Neural progenitor cell (in vitro differentiated cells): ENCODE measurements at regions not wholly inside any gene's neighbourhood (a gene's known extent, or its start where the extent isn't known, plus 50 kb on each side); places are given as distances from the start of the nearest gene placed in this dataset.

ENCODE experiments used
- DNase-seq: peaks from one replicate; pipeline ENCODE4 v3.0.0-alpha.2; 2016; ENCODE audit warnings: low spot score
- H2AFZ ChIP-seq: fragments of 200-600 bp; sonication (generic); replicated peaks from 2 replicates; pipeline ENCODE4 v1.6.1; 2016; ENCODE audit warnings: antibody characterized with exemption
- H3F3A ChIP-seq: fragments of 200-600 bp; sonication (generic); 2 replicates; pipeline ENCODE4 v1.6.1; 2016; ENCODE audit warnings: antibody characterized with exemption, low read depth
- H3K27ac ChIP-seq: fragments of 200-600 bp; sonication (generic); 2 replicates; pipeline ENCODE4 v1.5.1; 2016; ENCODE audit warnings: mild to moderate bottlenecking
- H3K27me3 ChIP-seq: fragments of 200-600 bp; sonication (generic); 2 replicates; pipeline ENCODE4 v1.6.1; 2016; ENCODE audit warnings: mild to moderate bottlenecking, moderate library complexity
- H3K36me3 ChIP-seq: fragments of 200-600 bp; sonication (generic); 2 replicates; pipeline ENCODE4 v1.5.1; 2016
- H3K4me1 ChIP-seq: fragments of 200-600 bp; sonication (generic); 2 replicates; pipeline ENCODE4 v1.6.1; 2016; ENCODE audit warnings: mixed run types
- H3K4me2 ChIP-seq: fragments of 200-600 bp; sonication (generic); 2 replicates; pipeline ENCODE4 v1.6.1; 2016
- H3K4me3 ChIP-seq: fragments of 200-600 bp; sonication (generic); 2 replicates; pipeline ENCODE4 v1.5.1; 2016
- H3K79me2 ChIP-seq: fragments of 200-600 bp; sonication (generic); 2 replicates; pipeline ENCODE4 v1.6.1; 2016; ENCODE audit warnings: low read depth
- H3K9ac ChIP-seq: fragments of 200-600 bp; sonication (generic); 2 replicates; pipeline ENCODE4 v1.6.1; 2016
- H3K9me3 ChIP-seq: fragments of 200-600 bp; sonication (generic); 2 replicates; pipeline ENCODE4 v1.5.1; 2016; ENCODE audit warnings: low read depth
- H4K20me1 ChIP-seq: fragments of 200-600 bp; sonication (generic); 2 replicates; pipeline ENCODE4 v1.6.1; 2016; ENCODE audit warnings: low read depth
- H3K27ac Mint-ChIP-seq: 3 replicates; pipeline ENCODE4 v1.8.0; 2021; ENCODE audit warnings: mixed read lengths
- H3K27me3 Mint-ChIP-seq: 2 replicates; pipeline ENCODE4 v1.8.0; 2022; ENCODE audit warnings: low read depth, mild to moderate bottlenecking, inconsistent platforms, moderate library complexity, mixed read lengths; ENCODE audit not compliant: insufficient read depth
- H3K36me3 Mint-ChIP-seq: 3 replicates; pipeline ENCODE4 v1.8.0; 2021; ENCODE audit warnings: mixed read lengths
- H3K4me1 Mint-ChIP-seq: 3 replicates; pipeline ENCODE4 v1.8.0; 2021; ENCODE audit warnings: mixed read lengths
- H3K4me3 Mint-ChIP-seq: 3 replicates; pipeline ENCODE4 v1.8.0; 2021; ENCODE audit warnings: mild to moderate bottlenecking, moderate library complexity, mixed read lengths
- H3K9me3 Mint-ChIP-seq: 3 replicates; pipeline ENCODE4 v1.8.0; 2020; ENCODE audit warnings: mixed read lengths
- CTCF ChIP-seq: fragments of 200-600 bp; sonication (generic); IDR thresholded peaks from 2 replicates; pipeline ENCODE4 v1.5.1; 2017; ENCODE audit warnings: antibody characterized with exemption, mild to moderate bottlenecking
- EZH2 ChIP-seq: fragments of 200-600 bp; sonication (generic); IDR thresholded peaks from 2 replicates; pipeline ENCODE4 v1.6.1; 2017; ENCODE audit warnings: antibody characterized with exemption, mild to moderate bottlenecking, moderate library complexity
- EZH2phosphoT487 ChIP-seq: fragments of 200-600 bp; sonication (generic); IDR thresholded peaks from 2 replicates; pipeline ENCODE4 v1.6.1; 2017; ENCODE audit warnings: antibody characterized with exemption

- H2AFZ ChIP-seq: no peak overlapping the region
- peaks cover 30% of the 10 kb centered on the region for H3K4me1 ChIP-seq
- peaks cover 9% of the 10 kb centered on the region for H3F3A ChIP-seq
- TF ChIP-seq CTCF (no peak), EZH2phosphoT487 (no peak), EZH2 (no peak)
- no peaks in the 10 kb centered on the region for H3K27me3 ChIP-seq
- H3K9me3 ChIP-seq: no peaks in the 10 kb centered on the region
- no peak overlapping the region for H3K9ac ChIP-seq
- peak overlapping the region; percentile 1 for H3K27ac ChIP-seq
- no peaks in the 10 kb centered on the region for H4K20me1 ChIP-seq
- no peaks in the 10 kb centered on the region for H3K36me3 Mint-ChIP-seq
- no peaks in the 10 kb centered on the region for H3K36me3 ChIP-seq
- no peaks in the 10 kb centered on the region for H3K79me2 ChIP-seq
- H3K9me3 Mint-ChIP-seq: no peaks in the 10 kb centered on the region
- peak overlapping the region; percentile 7 for H3K4me2 ChIP-seq
- H3K4me3 ChIP-seq: no peak overlapping the region
- H3K4me1 Mint-ChIP-seq: peaks cover 10% of the 10 kb centered on the region
- no peak overlapping the region for H3K4me3 Mint-ChIP-seq
- no peak overlapping the region for H3K27ac Mint-ChIP-seq
- no peak for DNase-seq
- peaks cover 9% of the 10 kb centered on the region for H3K27me3 Mint-ChIP-seq
Measured at GRCh38 chr1:221162352-221162751, 283.1 kb downstream of the HLX start.

- no peak overlapping the region for H3K4me2 ChIP-seq
- no peaks in the 10 kb centered on the region for H3K9me3 Mint-ChIP-seq
- H3K4me3 Mint-ChIP-seq: no peak overlapping the region
- no peak overlapping the region for H3K4me3 ChIP-seq
- H3F3A ChIP-seq: peaks cover 9% of the 10 kb centered on the region
- no peak overlapping the region for H3K27ac Mint-ChIP-seq
- no peaks in the 10 kb centered on the region for H3K79me2 ChIP-seq
- H3K9me3 ChIP-seq: no peaks in the 10 kb centered on the region
- DNase-seq: no peak
- no peaks in the 10 kb centered on the region for H3K36me3 ChIP-seq
- H3K27me3 ChIP-seq: no peaks in the 10 kb centered on the region
- H2AFZ ChIP-seq: no peak overlapping the region
- H3K27ac ChIP-seq: no peak overlapping the region
- no peak for TF ChIP-seq EZH2phosphoT487
- no peak for TF ChIP-seq EZH2
- no peak for TF ChIP-seq CTCF
- H3K27me3 Mint-ChIP-seq: peaks cover 11% of the 10 kb centered on the region
- peaks cover 30% of the 10 kb centered on the region for H3K4me1 ChIP-seq
- no peak overlapping the region for H3K9ac ChIP-seq
- H3K4me1 Mint-ChIP-seq: peaks cover 10% of the 10 kb centered on the region
- no peaks in the 10 kb centered on the region for H4K20me1 ChIP-seq
- no peaks in the 10 kb centered on the region for H3K36me3 Mint-ChIP-seq
Measured at GRCh38 chr1:221162939-221163338, 283.7 kb downstream of the HLX start.

GRCh38 chr1:221164029-221164428, 284.8 kb downstream of the HLX start:
- peaks cover 11% of the 10 kb centered on the region for H3K27me3 Mint-ChIP-seq
- Histone ChIP-seq H3K79me2 (no peaks in the 10 kb centered on the region), H3K9me3 (no peaks in the 10 kb centered on the region), H3K4me1 (peaks cover 32% of the 10 kb centered on the region), H3K4me3 (no peak overlapping the region), H3F3A (peaks cover 11% of the 10 kb centered on the region), H3K4me2 (no peak overlapping the region), H3K36me3 (no peaks in the 10 kb centered on the region), H3K27ac (no peak overlapping the region), H3K9ac (no peak overlapping the region), H4K20me1 (no peaks in the 10 kb centered on the region), H3K27me3 (no peaks in the 10 kb centered on the region), H2AFZ (no peak overlapping the region)
- H3K4me3 Mint-ChIP-seq: no peak overlapping the region
- H3K9me3 Mint-ChIP-seq: no peaks in the 10 kb centered on the region
- no peaks in the 10 kb centered on the region for H3K36me3 Mint-ChIP-seq
- TF ChIP-seq EZH2phosphoT487 (no peak), EZH2 (no peak), CTCF (no peak)
- no peak for DNase-seq
- peaks cover 12% of the 10 kb centered on the region for H3K4me1 Mint-ChIP-seq
- H3K27ac Mint-ChIP-seq: no peak overlapping the region
